ENCODE measurements at regions not wholly inside any gene's neighbourhood (a gene's known extent, or its start where the extent isn't known, plus 50 kb on each side); places are given as distances from the start of the nearest gene placed in this dataset.

DNA sequence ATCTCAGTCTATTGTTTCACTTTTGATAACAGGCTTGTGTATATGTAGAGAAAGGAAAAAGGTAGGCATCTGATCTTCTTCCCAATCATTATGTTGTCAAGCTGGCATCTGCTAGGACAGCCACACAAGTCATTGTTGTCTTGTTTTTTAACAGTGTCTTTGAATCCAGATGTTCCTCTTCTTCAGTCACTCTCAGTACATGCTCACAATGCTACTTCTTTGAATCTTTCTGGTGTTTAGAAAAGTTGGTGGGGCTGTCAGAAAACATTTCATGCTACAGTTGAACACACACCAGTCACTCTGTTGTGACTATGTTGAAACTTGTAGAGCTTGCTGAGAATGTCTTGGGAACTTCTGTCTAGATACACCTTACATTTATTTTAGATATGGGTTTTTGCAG lies 1231.4 kb upstream of the MIR17HG start:
- no peak for DNase-seq

DNA sequence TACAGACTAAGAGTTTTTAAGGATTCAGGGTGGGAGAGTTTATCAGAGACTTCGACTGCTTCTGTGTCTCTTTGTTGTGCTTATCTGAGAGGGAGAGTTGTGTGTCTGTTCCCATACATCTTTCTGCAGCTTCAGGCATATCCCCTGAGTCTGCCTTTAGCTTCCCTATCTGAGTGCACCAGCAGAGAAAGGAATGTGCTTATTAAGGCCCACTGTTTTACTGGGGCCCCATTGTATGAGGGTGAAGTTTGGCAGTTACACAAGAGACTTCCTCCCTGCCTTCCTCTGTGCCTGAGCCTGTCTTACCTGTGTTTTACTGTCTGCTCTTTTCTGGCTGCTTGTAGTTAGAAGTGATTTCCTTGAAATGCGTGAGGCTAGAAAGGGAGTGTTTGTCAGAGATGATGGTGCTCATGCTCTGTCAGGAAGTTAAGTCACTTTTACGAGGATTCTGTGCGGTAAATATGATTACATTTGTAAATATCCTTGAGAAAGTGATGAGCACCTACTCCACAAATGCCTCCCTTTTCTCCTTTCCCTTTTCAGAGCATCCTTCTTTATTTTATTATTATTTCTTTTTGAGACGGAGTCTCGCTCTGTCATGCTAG lies 1228.9 kb upstream of the MIR17HG start:
- no peak for DNase-seq

DNA sequence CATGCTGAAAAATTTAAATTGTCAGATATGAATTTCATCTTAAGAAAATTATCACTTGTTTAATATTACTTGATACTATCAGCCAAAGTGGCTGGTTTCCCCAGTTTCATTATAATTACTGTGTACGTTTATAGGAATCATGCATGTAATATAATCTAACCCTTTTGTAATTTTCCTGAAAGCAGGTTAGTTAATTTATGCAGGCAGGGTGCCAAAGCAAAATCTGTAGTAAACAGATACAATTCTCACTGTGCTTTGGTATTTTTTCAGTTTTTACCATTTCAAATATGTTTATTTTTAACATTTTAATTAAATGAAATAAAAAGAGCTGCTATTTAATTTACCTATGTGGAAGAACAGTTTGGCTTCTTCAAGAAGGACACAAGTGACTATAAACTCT lies 1227.5 kb upstream of the MIR17HG start:
- DNase-seq = no peak

DNA sequence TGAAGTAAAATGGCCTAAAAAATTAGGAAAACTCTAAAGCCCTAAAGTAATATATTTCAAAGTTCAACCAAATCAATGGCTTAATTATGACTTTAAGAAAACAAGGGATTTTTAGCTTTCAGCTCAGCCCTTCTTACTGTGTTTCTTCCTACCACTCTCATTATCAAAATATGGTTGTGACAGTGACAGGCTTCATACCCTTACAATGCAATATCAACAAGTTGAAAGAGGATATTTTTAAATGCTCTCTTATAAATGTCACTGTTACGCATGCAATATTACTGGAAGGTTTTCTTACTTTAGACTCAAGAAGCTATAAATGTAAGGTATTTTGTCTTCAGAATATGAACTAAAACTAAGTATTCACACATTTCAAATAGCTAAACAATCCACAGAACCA lies 1225.7 kb upstream of the MIR17HG start:
- DNase-seq = no peak

DNA sequence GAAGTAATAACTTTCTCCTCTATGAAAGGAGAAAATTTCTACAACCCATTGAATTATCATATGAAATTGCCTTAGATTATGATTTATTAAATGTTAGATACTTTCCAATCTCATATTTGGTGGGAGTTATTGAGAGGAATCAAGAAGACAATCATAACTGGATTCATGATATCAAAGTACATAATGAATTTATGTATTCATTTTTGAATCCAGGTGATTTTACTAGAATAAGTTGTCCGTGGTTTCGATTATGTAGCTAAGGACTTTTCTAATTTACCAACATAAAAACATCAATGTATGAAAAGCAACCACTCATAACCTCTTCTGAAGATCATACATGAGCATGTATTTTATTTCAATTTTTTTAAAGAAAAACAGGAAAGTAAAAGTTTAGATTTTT lies 1225.0 kb upstream of the MIR17HG start:
- no peak for DNase-seq

DNA sequence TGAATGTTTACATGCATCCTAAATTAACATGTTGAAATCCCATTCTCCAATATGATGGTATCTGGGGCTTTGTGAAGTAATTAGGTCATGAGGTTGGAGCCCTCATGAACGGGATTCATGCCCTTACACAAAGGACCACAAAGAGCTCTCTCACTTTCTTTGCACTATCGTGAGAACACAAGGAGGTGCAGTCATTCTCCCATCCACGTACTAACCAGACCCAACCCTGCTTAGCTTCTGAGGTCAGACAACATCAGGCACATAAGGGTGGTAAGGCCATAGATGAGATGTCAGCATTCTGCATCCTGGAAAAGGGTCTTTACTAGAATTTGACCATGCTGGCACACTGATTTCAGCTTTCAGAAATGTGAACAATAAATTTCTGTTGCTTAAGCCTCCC lies 1211.9 kb upstream of the MIR17HG start:
- DNase-seq = no peak

DNA sequence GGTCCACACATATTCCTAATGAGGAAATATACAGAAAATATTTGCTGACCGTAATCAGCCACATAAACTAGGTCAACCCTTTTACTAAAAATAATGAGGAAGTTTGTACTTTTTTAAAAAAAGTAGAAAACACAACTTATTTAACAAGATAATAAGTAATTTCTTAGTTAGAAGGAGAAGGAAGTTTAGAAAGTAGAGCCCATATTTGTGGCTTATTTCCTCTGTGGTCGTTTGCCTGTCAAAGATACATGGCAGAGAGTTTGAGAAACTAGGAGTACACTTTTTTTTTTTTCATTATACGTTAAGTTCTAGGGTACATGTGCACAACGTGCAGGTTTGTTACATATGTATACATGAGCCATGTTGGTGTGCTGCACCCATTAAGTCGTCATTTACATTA lies 1205.2 kb upstream of the MIR17HG start:
- DNase-seq = no peak

DNA sequence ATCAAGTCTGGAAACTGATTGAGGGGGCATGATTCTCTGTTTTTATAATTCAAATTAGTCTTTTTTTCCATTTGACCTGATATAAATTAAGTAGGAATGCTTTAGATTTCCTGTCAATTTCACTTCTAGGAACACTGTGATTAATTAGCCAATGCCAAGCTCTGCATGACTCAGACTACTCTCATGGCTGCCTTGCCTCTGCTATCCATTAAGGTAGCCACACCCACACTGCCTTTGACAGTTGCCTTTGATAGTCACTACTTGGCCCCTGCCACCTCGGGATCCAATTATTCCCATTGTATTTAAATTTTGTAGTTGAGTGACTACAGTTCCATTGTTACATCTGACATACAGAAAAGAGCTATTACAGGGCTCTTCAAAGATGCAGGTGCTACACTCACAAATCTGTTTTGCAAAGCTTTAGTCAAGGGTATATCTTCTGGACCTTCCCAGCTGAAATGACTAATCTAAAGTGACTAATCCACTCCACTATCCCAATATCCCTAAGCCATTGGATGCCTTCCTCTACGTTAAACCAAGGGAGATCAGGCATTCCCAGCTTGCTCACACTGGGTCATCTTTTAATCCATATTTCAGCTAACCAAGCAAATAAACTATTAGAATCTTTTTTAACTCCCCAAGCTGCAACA lies 1193.1 kb upstream of the MIR17HG start:
- no peak for DNase-seq

DNA sequence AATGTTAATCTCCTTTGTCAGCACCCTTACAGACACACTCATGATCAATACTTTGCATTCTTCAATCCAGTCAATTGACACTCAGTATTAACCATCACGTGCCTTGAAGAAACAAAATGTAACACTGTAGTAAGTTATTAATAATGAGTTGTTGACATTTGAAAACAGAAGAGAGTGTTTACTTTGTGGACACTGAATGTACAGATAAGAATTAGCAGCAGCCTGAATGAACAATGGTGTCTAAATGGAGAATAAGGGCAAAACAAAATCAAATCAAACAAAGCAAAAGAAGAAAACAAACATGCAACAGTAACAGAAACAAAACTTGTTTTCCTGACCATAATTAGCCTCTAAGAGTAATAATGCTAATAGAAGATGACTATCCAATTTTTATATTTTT lies 1191.1 kb upstream of the MIR17HG start:
- no peak for DNase-seq

DNA sequence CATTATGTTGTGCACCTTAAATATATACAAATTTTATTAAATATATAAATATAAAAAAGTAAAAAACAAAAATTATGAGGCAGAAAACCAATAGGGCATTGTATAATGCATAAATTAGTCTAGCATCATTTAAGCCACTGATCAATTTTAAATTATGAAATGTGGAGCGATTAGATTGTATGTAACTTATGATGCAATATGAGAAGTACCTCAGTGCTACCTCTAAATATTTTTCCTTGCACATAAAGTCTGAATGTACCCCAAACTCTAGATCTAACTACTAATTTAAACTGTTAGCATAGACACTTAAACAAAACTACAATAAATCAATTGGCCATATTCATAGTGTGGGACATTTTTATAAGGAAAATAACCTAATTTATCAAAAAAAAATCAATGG lies 1178.5 kb upstream of the MIR17HG start:
- no peak for DNase-seq

DNA sequence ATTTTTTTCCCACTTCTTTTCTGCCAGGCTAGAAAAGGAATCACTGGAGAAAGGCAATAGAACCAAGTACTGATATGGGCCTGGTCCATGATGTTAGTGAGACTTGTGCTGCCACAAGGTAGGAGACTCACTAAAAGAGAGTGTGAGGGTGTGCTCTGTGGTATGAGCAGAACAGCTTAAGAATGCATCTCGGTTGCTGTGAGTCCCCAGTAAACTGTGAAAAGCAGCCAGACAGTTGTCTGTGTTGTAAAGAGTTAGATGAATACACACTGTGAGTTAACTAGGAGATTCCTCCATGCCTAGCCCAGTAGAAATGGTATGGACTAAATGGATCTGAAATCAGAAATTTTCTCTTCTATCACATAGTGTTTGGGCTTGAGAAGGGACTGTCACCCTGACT lies 1177.3 kb upstream of the MIR17HG start:
- DNase-seq = no peak

DNA sequence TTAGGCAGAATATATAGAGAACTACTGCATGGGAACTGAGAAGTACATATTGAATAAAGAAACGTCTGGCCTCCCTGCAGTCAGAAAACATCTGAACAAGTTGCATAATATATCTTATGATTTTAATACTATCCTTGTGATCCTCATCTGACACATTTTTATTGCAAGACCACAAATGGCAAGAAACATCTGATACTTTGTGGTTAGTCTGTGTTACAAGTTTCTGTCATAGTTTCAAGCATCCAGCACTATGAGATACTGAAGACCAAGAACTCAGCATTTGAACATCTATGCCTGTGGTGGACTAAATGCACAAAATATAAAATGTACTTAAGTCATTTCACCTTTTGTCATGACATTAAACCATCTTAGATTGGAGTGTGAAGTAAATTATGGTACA lies 1175.8 kb upstream of the MIR17HG start:
- DNase-seq = no peak

DNA sequence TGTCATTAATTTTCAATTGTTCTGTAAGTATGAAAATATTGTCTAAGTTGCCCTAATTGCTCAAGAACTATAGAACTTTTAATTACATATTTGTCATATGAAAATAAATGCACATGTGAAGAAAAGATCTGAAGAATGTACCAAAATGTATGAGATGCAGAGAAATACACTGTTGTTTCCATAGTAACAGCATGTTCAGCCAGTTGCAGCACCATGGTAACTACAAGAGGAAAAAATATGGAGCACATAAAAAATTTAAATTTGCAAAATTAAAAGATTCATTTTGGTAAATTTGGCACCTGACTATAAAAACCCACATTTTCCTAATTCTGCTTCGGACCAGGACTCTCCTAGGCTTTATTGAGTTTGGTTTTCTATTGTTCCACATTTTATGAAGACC lies 1170.0 kb upstream of the MIR17HG start:
- DNase-seq = no peak

DNA sequence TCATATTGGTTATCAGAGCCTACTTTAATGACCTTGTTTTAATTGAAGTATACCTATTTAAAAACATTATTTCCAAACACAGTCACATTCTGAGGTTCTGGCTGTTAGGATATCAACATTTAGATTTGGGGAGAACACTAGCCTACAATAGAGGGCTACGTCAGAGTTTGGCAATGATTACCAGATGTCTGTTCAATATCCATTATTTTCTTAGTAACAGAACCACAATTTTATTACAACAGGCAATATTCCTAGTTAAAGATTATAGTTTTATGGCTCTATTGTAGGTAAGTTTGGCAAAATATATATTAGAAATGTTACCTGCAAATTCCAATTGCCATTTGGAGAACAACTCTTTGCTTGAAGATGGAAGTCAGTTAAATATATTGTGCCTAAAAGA lies 1163.1 kb upstream of the MIR17HG start:
- DNase-seq = no peak

DNA sequence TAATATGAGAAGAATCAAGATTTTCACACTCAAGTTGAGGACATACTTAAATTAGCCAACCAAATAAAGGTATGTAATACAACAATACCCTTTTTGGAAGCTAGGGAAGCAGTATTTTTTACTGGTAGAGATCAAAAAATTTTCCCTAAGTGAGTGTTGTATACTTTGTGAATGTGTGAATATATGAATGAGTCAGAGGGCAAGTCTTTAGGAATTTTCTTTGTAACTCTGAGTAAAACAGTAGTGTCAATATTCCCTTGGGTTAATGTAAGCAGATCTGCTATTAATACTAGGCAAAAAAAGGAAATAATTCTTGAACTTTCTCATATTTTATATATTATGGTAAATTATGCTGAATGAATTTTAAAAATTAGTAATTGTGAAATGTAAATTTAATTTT lies 1161.8 kb upstream of the MIR17HG start:
- no peak for DNase-seq

DNA sequence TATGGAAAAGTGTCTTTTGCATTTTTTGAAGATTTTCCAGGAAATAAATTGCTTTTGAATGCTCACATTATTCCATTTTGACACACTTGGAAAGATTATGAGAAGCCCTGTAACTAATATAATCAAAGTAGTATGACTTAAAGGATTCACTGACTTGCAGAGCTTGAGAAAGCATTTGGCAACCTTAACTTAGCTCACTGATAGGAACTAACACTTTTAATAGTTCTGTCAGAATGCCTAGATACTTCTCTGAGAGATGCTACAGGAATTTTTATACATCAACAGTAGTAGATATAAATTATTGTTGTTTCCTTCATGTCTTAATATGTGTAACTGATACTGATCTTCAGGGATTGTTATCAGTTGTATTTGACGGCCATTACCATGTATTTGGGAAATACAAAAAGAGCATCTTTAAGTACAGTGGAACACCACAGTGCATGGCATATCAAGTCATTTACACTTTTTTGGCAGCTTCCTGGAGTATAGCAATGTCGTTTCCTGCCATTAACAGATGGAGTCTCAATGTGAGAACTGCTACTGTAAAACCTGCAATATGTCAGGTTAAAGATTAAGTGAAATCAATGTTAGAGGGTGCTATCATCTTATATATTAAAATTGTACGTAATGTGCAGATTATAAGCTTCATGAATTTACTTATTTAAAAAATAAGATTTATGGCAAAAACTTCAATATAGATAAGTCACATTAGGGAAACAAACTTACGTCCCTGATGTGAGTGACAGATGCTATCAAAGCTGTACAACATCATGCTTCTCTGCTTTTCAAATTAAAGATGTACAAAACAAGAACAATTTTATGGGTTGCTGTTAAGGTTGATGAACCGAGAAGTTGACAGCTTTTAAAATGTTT lies 1159.8 kb upstream of the MIR17HG start:
- no peak for DNase-seq

DNA sequence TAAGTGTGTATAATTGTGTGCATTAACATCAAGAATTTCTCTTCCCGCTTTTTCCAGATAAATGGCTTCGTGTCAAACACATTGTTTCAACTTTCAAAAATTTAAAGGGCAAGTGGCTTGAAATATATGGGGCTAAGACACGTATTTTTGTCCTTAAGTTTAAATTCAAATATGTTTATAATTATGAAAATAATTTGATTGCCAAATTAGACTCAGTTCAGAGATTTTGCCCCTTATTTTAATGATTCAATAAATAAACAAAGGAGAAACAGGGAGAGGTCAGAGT lies 1159.2 kb upstream of the MIR17HG start:
- no peak for DNase-seq

DNA sequence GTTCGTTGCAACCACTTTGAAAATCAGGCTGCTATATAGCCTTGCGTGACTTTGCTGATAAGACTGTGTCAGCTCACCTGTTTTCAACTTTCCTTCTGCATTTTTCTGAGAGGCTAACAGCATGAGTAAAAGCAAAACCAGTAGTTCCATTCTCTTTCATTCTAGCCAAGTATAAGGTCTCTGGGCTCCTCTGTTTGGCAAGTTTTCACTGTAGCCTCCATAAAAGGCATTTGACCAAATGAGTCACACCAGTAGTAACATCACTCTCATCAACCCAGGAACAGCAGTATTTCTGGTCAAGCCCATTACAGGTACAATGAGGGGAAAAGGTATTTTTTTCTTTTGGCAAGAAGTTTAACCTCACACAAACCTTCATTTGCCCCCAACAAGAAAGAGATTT lies 1149.8 kb upstream of the MIR17HG start:
- DNase-seq = no peak

DNA sequence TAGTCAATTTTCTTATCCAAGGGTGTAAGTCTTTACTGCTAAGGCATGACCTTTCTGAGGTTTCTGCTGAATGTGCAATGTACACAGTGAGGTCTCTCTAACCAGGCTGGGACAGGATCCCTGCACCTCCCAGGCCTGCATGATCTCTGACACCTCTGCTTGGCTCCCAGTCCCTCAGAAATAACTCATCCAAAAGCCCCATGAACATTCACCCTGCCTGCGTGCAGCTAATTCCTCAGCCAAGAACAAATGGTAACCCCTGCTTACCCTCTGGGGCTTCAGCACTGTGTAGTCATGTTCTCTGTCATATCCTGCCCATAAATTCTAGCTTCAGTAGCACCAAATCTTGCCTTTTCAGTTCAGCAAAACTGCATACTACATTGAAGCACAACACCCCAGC lies 1146.3 kb upstream of the MIR17HG start:
- DNase-seq = no peak

DNA sequence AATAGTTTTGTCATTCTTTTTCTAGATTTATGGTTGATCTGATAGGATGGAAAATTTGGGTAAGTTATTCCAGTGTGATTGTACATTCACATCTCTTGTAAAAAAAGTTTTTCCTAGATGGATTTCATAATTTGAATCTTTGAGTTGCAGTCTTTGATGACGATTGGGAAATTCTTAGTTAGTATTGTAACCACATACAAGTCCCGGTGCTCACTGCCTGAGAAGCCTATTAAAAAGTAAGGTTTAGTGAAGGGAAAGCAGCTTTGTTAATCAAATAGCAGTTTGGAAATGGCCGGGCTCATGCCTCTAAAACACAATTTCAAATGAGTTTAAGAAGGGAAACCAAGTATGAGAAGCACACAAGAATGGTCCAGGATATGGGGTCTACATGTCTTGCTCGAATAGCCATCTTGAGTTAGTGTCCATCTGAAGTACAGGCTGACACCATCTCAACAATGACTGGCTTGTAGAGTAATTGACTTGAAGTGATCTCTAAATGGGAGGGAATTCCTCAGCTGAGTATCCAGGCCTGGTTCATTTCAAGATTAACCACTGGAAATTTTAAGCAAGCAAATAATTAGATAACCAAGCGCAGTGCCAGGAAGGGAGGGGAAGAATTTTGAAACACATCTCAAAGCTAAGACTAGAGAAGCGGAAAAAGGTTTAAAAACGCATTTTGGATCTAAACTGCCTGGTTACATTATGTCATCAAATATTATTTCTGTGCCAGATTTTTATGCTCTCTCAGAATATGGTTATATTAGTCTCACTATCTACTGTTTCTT lies 1145.6 kb upstream of the MIR17HG start:
- DNase-seq = no peak

DNA sequence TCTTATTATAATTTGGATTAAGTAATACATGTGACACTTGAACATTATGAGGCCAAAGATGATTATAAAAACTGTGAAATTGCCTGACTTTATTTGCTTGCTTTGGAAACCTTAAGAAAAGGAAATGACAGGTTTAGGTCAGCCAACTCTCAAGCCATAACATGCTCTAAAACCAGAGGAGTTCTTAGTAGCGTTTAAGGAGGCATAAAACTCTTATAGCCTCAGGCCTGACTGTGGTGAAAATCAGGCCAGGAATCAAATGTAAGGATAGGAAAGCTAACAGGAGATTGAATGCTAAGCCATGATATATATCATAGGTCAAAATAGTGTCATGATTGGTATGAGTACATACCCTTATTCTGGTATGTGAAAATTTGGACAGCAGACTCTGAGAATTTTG lies 1142.4 kb upstream of the MIR17HG start:
- no peak for DNase-seq

DNA sequence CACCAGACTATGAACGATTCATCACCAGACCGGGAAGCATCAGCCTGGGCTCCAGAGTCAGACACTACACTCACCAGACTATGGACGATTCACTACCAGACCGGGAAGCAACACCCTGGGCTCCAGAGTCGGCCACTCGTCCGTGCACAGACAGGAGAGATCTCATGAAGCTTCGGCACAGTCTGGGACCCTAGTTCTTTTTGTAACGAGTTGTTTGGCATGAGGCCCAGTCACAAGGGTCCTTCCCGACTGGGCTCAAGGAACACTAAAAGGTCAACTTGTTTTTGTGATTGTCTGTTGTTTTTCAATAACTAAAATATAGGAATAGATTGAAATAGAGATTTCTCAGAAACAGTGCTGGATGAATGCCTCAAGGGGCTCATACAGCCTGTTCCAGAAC lies 1141.6 kb upstream of the MIR17HG start:
- no peak for DNase-seq

DNA sequence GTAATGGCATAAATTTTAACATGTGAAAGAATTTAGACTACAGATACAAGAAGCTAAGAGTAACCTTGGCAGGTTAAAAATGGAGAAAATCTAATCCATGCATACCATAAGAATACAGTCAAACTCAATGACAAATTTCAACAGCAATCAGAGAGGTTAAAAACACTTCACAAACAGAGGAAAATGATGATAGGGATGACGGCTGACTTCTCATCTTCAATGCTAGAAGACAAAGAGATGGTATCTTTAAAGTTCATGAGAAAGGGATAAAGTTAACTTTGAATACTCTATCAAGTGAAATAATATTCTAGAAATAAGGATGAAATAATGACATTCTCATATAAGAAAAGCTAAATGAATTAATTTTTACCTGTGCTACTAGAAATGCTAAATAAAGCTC lies 1130.2 kb upstream of the MIR17HG start:
- no peak for DNase-seq

DNA sequence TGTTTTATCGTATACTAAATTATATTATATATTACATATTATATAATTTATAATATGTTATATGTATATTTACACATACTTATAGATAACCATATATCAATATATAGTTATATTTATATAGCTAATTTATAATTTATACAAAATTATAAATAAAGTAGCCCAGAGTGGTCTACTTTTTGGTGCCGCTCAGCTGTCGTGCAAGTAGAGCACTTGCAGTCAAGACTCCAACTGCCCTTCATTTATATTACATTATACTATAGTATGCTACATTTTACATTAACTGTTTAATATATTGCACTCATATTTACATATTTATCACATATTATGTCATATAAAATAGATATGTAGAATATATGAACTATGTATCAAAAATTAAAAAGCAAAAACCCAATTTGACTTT lies 1124.7 kb upstream of the MIR17HG start:
- DNase-seq = no peak
